Keratinocyte (primary cell): ENCODE measurements at regions not wholly inside any gene's neighbourhood (a gene's known extent, or its start where the extent isn't known, plus 50 kb on each side); places are given as distances from the start of the nearest gene placed in this dataset.

ENCODE experiments used
- DNase-seq: peaks from one replicate; pipeline ENCODE4 v3.0.0-alpha.2; 2011; ENCODE audit warnings: low read depth, missing footprints, low spot score
- FAIRE-seq: peaks from 2 replicates; lab custom pipeline; 2011; peaks lifted over from hg19 to GRCh38; lab: Jason Lieb, UNC
- H2AFZ ChIP-seq: 2 replicates; pipeline ENCODE4 v1.6.0; 2012; ENCODE audit warnings: low read length, control low read depth, inconsistent platforms; ENCODE audit not compliant: control insufficient read depth
- H3K27ac ChIP-seq: 2 replicates; pipeline ENCODE4 v1.5.1; 2011; ENCODE audit warnings: low read length; ENCODE audit not compliant: control insufficient read depth, insufficient read depth
- H3K27me3 ChIP-seq: 3 replicates; pipeline ENCODE4 v1.6.0; 2011; ENCODE audit warnings: low read length; ENCODE audit not compliant: control insufficient read depth, insufficient read depth; ENCODE audit errors: extremely low read depth
- H3K36me3 ChIP-seq, 2 experiments: 2 replicates in 1 of 2; 3 replicates in 1 of 2; pipeline ENCODE4 v1.5.1; 2011; ENCODE audit warnings: low read length in 2 of 2, mild to moderate bottlenecking in 1 of 2; ENCODE audit not compliant: control insufficient read depth in 2 of 2, insufficient read depth in 2 of 2; ENCODE audit errors: extremely low read depth in 1 of 2
- H3K4me1 ChIP-seq: 3 replicates; pipeline ENCODE4 v1.5.1; 2011; ENCODE audit warnings: low read length; ENCODE audit not compliant: control insufficient read depth, insufficient read depth; ENCODE audit errors: extremely low read depth
- H3K4me2 ChIP-seq: 3 replicates; pipeline ENCODE4 v1.6.0; 2011; ENCODE audit warnings: low read depth, low read length; ENCODE audit not compliant: control insufficient read depth, insufficient read depth; ENCODE audit errors: extremely low read depth
- H3K4me3 ChIP-seq, 3 experiments: fragments of 200-600 bp in 1 of 3; sonication (generic) in 1 of 3; 2 replicates in 2 of 3; 3 replicates in 1 of 3; pipeline ENCODE4 v1.5.1; 2011 to 2016; ENCODE audit warnings: low read length in 3 of 3, mild to moderate bottlenecking in 3 of 3, control low read depth in 2 of 3, inconsistent platforms in 1 of 3, low read depth in 1 of 3, mixed read lengths in 1 of 3, mixed run types in 1 of 3, moderate library complexity in 1 of 3; ENCODE audit not compliant: control insufficient read depth in 2 of 3, insufficient read depth in 2 of 3; ENCODE audit errors: extremely low read depth in 1 of 3
- H3K79me2 ChIP-seq: 2 replicates; pipeline ENCODE4 v1.6.0; 2012; ENCODE audit warnings: low read length; ENCODE audit not compliant: control insufficient read depth, insufficient read depth
- H3K9ac ChIP-seq: 3 replicates; pipeline ENCODE4 v1.6.0; 2011; ENCODE audit warnings: low read length; ENCODE audit not compliant: control insufficient read depth, insufficient read depth; ENCODE audit errors: extremely low read depth
- H3K9me1 ChIP-seq: 3 replicates; pipeline ENCODE4 v1.6.0; 2011; ENCODE audit warnings: low read length; ENCODE audit not compliant: control insufficient read depth, insufficient read depth; ENCODE audit errors: extremely low read depth
- H3K9me3 ChIP-seq: 2 replicates; pipeline ENCODE4 v1.5.1; 2012; ENCODE audit warnings: low read depth, low read length; ENCODE audit not compliant: control insufficient read depth
- H4K20me1 ChIP-seq: 3 replicates; pipeline ENCODE4 v1.6.0; 2011; ENCODE audit warnings: low read length; ENCODE audit not compliant: control insufficient read depth, insufficient read depth; ENCODE audit errors: extremely low read depth
- EZH2 ChIP-seq: IDR thresholded peaks from one replicate; pipeline ENCODE4 v1.6.1; 2012; ENCODE audit warnings: inconsistent platforms, mild to moderate bottlenecking, low read length, moderate library complexity
- dilution Hi-C: fragments of 300-500 bp; cut with MboI; formaldehyde crosslinking; loops from one replicate; pipeline ENCODE4 v1.7.0; 2020; ENCODE audit warnings: low sequenced_read_pairs; ENCODE audit not compliant: extremely low pct_ligation_motif_present
- TF ChIP-seq, protein P1 (sequence below), 3 experiments: IDR thresholded peaks in 1 of 3; conservative IDR thresholded peaks in 1 of 3; optimal IDR thresholded peaks in 1 of 3; 2 replicates in 2 of 3; 3 replicates in 1 of 3; pipeline versions ENCODE3 to v1.5.1; 2011; ENCODE audit warnings: low read length in 3 of 3, mild to moderate bottlenecking in 3 of 3, moderate library complexity in 2 of 3, control low read depth in 1 of 3, inconsistent platforms in 1 of 3; ENCODE audit not compliant: insufficient read depth in 2 of 3; ENCODE audit errors: extremely low read depth in 1 of 3

DNA sequence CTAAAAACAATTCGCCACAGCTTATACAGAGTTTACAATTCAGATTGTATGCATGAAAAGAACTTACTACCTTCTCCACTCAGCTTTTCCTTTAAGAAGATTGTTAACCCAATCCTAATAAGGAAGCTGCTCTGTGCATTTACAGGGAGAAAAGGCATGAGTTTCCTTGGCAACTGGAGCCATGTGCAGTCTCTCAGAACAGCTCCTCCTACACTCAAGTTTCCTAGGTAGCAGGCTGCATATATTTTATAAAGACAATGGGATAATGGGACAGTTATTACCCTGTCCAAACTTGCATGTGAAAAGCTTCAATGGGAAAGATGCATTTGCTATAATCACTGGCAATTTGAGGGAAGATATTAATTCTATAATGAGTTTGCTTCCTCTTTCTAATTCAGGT, 125.5 kb upstream of the TRPC4 start:
- Histone ChIP-seq H4K20me1 (no peaks in the 10 kb centered on the region), H3K4me1 (no peaks in the 10 kb centered on the region), H2AFZ (no peak overlapping the region), H3K4me2 (no peak overlapping the region), H3K27me3 (no peaks in the 10 kb centered on the region), H3K9ac (no peak overlapping the region), H3K4me3 (no peak overlapping the region), H3K36me3 (no peaks in the 10 kb centered on the region), H3K27ac (no peak overlapping the region), H3K9me1 (no peaks in the 10 kb centered on the region), H3K9me3 (no peaks in the 10 kb centered on the region), H3K79me2 (no peaks in the 10 kb centered on the region)
- dilution Hi-C loops: no loop called here
- no peak for FAIRE-seq
- DNase-seq: no peak
- TF ChIP-seq, protein P1, sequence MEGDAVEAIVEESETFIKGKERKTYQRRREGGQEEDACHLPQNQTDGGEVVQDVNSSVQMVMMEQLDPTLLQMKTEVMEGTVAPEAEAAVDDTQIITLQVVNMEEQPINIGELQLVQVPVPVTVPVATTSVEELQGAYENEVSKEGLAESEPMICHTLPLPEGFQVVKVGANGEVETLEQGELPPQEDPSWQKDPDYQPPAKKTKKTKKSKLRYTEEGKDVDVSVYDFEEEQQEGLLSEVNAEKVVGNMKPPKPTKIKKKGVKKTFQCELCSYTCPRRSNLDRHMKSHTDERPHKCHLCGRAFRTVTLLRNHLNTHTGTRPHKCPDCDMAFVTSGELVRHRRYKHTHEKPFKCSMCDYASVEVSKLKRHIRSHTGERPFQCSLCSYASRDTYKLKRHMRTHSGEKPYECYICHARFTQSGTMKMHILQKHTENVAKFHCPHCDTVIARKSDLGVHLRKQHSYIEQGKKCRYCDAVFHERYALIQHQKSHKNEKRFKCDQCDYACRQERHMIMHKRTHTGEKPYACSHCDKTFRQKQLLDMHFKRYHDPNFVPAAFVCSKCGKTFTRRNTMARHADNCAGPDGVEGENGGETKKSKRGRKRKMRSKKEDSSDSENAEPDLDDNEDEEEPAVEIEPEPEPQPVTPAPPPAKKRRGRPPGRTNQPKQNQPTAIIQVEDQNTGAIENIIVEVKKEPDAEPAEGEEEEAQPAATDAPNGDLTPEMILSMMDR (optimal IDR thresholded peaks at IDR 0.05 in 1 of 3, IDR thresholded peaks at IDR 0.05 in 1 of 3, conservative IDR thresholded peaks at IDR 0.05 in 1 of 3; ENCODE audit: extremely low read depth in 1 of 3, insufficient read depth in 2 of 3, low read length in 3 of 3): no peak
- no peak for TF ChIP-seq EZH2

DNA sequence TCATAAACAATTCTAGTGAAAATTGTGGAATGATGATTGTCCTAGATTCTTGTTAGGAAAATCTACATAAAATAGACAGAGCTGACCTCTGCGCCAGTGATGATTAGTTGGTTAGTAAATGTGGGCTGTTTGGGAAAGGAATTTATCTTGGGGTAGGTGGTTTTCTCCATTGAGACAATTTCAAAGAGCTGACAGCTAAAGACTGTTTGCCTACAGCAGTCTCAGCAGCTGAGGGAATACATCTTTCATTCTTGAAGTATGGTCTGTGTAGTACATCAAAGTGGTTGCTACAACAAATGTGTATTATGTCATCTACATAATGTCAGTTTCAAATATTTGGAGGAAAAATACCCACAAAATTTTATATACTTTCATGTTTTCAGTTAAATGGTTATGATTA, 117.2 kb upstream of the TRPC4 start:
- no peaks in the 10 kb centered on the region for H3K27me3 ChIP-seq
- dilution Hi-C loops: no loop called here
- no peak for FAIRE-seq

More for the DNA sequence above, 117.2 kb upstream of the TRPC4 start:
- H3K4me3 ChIP-seq: no peak overlapping the region
- no peak for DNase-seq
- H3K79me2 ChIP-seq: no peaks in the 10 kb centered on the region
- no peaks in the 10 kb centered on the region for H3K9me1 ChIP-seq
- no peaks in the 10 kb centered on the region for H3K4me1 ChIP-seq
- H3K9ac ChIP-seq: no peak overlapping the region
- H3K9me3 ChIP-seq: no peaks in the 10 kb centered on the region
- no peak overlapping the region for H3K27ac ChIP-seq
- H3K4me2 ChIP-seq: no peak overlapping the region
- TF ChIP-seq EZH2: no peak
- TF ChIP-seq, protein P1 (optimal IDR thresholded peaks at IDR 0.05 in 1 of 3, IDR thresholded peaks at IDR 0.05 in 1 of 3, conservative IDR thresholded peaks at IDR 0.05 in 1 of 3; ENCODE audit: extremely low read depth in 1 of 3, insufficient read depth in 2 of 3, low read length in 3 of 3): no peak
- H3K36me3 ChIP-seq: no peaks in the 10 kb centered on the region
- H4K20me1 ChIP-seq: no peaks in the 10 kb centered on the region
- no peak overlapping the region for H2AFZ ChIP-seq
